ENCODE measurements at regions not wholly inside any gene's neighbourhood (a gene's known extent, or its start where the extent isn't known, plus 50 kb on each side); places are given as distances from the start of the nearest gene placed in this dataset.

DNA sequence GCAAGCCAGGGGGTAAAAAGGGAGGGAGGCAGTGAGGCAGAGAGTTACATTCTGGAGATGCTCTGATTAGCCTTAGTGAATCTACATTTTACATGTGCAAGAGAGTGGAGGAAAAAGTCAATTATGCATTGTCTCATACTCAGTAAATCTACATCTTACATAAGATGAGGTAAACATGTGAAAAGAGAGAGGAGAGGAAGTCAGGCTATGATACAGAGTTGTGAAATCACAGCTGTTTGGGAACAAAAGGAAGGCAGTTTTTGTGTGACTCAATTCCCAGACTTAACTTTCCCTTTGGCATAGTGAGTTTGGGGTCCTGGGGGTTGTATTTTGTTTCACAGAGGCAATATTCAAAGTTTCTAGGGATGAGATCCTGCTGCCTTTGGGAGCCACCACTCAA, 67.8 kb downstream of the GP2 start:
- DNase-seq = peak in 3 of 4 experiments; percentile 11 to 39 (median 26)

DNA sequence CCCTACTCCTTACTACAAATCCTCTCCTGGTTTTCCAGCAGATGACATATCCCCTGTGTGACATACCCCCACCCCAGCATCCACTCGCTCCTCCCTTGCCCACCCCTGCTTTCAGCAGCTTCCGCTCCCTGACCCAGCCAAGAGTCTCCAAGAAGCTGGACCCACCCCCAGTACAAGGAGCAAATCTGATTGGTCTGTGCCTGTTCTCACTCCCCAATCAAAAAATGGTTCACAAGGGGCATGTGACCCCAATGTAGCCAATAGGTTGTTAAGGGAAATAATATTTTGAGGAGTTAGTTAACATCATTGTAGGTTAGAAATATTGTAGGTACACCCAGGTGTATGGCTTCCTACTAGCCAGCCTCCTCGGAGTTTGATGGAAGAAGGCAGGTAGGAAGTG, 70.1 kb downstream of the GP2 start:
- DNase-seq = no peak

DNA sequence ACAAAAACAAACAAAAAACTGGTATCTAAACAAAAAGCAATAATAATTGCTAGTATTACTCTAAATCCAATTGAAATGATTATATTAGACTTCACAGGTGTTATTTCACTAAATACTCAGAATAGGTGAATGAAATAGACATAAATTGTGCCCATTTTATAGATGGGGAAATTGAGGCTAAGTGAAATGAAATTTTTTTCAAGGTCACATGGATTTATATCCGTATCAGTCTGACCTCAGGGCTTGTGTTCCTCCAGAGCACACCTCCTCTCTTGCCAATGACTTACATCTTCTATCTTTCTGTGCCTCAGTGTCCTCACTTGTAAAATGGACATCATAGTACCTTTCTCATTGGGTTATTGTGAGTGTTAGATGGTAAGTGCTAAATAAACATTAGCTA, 72.3 kb downstream of the GP2 start:
- no peak for DNase-seq

DNA sequence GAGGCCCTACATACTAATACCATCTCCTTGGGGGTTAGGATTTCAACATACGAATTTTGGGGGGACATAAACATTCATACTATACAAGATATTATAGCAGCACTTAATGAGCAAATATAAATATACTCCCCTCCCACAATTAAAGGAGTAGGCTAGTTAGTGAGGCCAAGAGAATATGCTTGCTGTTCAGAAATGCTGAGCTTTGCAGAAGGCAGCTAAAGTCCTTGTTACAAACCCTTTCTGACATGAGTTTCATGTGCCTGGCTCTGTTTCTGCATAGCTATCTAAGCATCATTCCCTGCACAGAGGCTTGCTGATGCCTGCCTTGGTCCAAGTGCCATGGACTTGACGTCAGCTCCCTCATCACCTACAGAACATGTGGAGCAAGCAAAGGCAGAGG, 73.5 kb downstream of the GP2 start:
- no peak for DNase-seq

DNA sequence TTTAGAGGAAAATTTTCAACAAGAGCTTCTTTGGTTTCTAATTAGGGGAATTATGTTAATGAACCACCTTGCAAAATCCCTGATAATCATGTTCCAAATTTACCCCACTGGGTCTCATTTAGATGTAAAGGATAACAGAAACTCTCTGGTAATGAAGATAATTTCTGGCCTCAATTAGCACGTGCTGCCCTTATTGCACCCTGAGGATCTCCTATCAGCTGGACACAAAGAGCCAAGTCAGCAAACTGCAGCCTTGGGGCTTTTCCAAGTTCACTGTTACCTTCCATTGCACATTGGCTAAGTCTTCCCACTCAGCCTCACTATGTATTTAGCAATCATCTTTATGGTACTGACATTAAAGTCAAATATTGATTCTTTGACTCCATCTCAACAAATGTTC, 78.1 kb downstream of the GP2 start:
- DNase-seq = no peak

DNA sequence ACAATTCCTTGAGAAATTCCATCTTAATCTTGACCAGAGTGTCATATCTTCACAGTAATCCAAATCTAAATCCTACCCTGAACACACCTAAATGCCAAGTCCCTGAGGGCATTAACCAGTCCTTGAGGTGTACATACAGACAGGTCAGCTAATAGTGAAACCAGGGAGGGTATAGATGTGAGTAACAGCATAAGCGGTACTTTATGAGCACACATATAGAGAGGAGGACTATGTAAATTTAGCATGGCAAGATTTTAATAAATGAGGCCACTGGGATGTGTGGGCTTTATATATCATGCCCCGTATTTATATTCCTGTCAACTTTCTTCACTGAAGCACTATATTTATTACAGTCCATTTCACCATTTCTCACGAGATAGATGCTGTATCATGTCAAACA, 80.2 kb downstream of the GP2 start:
- no peak for DNase-seq

DNA sequence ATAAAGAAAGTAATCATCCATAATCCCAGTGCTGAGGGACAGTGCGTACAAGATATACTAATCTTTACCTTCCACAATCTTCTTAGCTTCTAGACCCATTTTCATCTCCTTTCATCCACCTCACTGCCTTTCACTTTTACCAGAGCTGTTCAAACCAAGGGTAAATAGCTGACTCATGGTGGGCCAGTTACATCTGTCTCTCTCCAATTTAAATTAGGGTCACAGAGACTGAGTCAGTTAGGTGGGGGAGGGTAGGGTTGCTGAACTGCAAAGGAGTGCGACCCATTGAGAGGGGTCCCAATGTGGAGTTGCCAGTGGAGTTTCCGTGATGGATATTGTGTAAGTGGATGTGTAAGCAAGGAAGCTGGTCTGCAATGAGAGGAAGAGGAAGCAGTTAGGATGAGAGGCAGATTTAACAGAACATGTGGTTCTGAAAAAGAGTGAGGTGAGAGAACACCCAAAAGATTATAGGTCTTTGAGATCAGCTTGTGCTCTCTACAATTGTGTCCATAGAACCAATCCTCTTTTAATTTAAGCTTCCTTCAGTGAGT, 83.5 kb downstream of the GP2 start:
- peak in 1 of 4 experiments; percentile 1 for DNase-seq

DNA sequence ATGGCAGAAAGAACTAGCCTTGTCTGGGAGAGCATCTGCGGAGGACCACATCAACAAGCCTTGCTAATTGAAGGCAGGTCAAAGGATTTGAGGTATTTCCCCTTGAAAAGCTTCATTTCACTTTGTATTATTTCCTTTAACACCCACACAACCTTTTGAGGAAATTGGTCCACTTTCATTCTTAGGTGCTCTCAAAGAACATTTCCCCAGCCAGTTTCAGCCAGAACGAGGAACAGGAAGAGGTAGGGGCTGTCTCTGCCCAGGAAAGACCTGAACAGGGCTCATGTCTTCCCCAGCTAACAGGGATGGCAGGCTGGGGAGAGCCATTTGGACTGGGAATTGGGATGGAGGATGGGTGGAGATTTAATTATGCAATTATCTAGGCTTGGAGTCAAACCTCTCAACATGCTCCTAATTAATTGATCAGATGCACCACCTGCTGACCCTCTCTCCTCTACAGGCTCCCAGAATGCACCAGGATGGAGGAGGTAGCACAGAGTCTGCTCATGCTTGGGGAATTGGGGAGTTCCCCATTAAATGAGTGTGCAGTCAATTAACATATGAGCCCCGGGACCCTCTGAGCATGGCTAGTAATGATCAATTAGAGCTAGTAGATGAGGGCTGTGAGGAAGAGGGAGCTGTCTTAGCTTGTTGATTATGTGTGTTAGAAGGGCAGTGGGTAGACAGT, 84.6 kb downstream of the GP2 start:
- DNase-seq = peak in 1 of 4 experiments; percentile 2

DNA sequence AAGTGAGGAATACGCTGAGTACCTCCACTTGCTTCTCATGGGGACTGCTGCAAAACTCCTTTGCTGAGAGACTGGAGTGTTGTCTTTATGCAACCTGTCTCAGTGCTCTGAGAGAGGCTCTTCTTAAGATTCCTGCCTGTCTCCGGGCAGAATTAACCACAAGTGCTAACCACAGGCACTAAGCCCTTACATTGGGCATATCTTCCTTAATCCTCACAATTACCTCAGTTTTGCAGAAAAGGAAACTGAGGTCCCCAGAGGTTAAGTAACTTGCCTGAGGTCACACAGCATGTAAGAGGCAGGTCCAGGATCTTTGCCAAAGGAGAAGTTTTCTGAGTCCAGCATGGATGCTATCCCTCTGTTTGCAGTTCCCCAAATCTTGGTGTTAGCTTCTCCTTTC, 86.0 kb downstream of the GP2 start:
- no peak for DNase-seq

DNA sequence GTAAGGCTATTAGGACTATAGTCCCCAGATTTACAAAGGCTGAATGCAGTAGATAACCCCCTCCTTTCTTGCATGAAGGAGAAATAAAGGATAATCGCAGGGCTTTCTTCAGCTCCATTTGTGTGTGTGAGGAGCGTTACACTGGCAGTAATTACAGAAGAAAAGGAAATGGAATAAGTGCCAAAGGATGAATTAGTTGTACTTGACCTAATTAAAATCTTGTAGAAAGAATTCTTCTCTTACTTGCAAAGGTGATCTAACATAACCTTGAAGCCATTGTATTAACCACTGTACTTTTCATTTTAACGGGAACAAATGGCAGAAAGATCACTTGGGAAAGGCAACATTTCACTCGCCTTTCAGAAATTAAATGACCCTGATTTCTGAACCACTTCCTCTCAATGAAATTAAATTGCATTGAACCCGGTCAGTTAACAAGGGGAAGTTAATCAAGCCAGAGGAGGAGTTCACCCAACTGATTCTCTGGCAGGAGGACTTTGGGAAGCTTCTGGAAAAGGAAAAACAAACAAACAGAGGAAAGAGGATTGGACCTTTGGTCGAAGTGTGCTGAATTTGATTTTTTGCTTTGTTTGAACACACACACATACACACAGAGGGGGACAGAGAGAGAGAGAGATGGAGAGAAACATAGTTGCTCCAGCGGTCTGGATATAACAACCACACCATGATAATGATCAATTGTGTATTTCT, 90.6 kb downstream of the GP2 start:
- no peak for DNase-seq

DNA sequence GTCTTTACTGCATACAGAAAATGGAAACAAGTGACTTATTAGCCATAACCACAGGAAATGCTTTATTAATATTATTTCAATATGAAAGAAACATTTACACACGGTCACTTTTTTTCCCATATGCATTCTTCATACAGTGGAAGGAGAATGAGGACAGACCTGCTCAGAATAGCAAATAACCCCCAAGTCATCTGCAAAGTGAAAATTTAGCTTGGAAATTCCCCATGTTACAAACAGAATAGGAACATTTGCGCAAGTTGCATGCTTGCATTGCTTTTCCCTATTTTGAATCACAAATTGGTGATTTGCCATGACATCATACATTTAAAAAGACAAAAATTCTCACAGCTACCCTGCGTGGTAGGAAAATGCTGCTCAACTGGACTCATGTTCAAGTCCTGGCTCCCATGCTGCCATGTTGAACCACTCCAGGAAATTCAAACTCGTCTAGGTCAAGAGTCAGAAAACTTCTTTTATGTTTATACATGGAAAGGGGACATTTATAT, 102.0 kb downstream of the GP2 start:
- DNase-seq = no peak

DNA sequence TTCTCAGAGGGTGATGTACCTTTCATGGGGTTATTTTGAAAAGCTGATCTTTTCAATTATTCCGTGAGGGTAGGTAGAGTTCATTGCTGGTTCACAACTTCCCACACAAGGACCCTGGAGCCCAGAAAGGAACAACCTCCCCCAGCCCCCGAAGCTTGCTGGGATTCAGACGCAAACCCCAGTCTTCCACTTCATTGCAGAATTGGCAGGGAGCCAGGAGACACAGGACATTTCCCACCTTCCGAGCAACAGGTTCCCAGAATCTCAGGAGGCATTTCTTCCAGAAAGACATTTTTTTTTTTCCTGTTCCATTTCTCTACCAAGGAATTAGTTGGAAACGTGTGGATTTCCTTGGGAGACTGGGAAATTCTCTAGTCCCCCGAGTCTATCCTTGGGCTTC, 106.1 kb downstream of the GP2 start:
- DNase-seq = no peak

DNA sequence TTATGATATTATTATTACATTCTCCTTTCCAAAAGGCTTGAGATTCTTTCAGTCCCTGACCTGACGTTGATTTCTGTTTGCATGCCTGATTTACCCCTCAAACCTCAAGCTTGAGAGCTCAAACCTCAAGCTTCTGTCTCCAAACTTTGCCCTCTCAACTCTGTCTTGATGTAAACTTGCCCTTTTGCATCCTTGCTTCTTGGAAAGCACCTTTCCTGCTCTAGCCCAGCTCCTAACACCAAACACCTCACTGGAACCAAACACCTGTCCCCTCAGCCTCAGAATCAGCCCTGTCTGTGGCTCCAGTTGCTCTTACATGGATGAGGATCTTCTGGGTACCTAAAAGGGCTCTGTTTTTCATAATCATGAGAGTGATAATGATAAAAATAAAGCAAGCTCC, 109.2 kb downstream of the GP2 start:
- DNase-seq = no peak

DNA sequence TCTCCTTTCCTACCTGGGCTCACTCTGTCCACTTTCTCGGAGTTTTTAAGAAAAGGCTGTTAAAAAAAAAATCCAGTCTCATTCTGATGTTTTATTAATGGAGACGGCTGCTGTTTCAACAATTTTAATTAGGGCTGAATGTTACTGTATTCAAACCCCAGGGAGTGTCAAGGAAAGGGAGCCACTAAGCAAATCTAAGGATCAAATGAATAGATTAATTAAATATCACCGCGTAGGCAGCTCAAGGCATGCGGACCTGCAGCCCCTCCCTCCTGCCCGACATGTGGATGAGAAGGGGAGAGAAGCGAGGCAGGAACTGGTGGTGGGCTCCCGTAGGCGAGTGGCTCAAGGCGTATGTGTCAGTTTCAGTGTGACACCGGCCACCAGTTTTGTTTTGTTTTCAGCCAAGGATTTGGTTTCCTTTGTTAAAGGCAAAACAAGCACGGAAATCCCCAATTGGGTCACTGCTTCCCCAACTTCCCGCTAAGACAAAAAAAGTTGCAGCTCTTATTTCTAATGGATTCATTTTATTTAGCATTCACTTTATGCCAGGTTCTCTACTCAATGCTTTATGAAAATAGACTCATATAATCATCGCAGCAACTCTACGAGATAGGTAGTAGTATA, 110.6 kb downstream of the GP2 start:
- DNase-seq = peak in 1 of 4 experiments; percentile 2

DNA sequence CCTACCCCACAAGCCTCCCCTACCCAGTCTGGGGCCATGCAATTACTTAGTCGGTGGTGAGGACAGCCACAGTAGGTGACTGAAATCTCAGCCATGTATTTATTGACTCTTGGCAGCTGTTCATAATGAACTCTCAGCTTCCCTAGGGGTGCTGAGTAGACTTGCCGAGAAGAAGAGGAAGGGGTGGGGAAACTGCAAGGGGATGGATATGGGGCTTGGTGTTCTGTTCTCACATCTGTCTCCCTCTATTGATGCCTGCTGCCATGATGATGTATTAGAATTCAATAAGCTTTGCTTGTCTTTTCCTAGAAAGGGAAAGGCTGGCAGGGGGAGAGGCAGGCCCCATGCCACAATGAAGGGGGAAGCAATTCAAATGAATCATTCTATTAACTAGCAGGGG, 112.9 kb downstream of the GP2 start:
- no peak for DNase-seq

DNA sequence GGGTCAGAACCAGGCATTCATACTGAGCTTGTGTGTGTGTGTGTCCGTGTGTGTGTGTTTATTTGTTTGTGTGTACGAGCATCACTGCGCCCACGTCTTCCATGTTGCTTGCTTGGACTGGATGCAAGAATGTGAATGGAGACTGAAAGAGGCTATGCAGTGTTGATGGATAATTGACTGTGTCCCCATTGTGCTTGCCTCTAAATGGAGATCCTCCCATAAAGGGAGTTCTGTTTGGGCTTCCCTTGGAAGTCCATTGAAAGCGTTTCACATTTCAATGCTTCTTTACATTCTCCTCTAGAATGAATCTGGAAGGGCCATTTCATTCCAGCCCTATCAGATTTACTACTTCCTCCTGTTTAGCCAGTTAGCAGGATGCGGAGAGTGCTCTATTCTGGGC, 124.0 kb downstream of the GP2 start:
- DNase-seq = no peak

DNA sequence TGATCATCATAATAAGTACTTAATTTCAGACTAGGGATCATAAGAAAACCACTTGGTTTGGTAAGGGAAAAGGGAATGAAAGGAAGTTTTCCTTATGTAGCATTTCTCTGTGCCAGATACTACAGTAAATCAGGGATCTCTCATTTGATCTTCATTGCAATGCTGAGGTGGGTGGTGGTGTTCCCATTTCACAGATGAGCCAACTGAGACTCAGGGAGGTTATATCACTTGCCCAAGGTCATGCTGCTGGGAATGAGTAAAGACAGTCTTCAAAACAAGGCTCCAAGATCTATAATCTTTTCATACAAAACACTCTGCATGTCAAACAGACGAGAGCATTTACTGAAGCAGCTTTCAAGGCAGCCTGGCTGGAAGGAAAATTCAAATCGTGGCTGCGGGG, 124.6 kb downstream of the GP2 start:
- DNase-seq = no peak

DNA sequence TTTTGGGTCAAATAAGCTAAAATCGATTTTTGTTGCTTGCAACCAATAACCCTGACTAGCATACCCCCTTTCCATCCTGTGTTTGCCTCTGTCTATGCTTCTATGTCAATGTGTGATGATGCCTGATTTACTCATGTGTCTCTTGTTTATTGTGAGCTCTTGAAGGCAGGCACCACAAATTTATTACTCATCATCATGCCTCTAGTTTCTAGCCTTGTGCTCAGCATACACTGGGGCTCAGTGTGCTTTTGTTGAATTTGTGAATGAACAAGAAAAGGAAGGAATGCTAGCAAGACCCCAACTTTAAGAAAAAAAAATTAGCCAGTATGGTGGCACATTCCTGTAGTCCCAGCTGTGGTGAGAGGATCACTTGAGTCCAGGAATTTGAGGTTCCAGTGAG, 119.1 kb upstream of the GPR139 start:
- no peak for DNase-seq

DNA sequence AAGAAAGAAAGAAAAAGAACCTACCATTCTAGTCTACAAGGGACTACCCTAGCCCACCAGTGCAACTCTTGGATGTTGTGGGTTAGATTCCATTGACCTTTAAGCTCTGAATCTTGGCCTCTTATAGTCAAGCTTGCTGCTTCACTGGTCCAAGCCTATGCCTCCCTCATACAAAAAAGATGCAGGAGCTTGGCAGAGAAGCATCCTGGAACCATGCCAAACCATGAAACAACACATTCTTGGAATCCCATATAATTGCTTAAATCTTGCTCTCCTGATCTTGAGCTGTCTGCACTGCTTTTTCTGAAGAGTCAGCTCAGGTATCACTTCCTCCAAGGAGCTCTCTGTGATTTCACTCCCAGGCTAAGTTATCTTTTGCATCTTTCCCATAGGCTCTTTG, 117.9 kb upstream of the GPR139 start:
- DNase-seq = no peak

DNA sequence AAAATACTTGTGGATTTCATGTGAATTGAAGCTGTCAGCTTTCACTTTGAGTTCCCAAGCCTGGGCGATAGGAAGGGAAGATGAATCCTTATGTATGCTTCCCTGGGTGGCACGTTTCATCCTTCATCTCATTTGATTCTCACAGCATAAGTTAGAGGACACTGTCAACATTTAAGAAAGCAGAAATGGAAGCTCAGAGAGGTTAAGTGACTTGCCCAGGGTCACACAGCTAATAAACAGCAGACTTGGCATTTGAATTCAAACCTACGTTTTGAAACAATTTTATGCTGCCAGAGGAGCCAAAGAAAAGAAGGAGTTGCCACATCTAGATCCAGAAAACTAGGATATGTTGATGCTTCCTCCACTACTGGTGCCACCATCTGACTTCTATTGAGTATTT, 108.3 kb upstream of the GPR139 start:
- DNase-seq = no peak

DNA sequence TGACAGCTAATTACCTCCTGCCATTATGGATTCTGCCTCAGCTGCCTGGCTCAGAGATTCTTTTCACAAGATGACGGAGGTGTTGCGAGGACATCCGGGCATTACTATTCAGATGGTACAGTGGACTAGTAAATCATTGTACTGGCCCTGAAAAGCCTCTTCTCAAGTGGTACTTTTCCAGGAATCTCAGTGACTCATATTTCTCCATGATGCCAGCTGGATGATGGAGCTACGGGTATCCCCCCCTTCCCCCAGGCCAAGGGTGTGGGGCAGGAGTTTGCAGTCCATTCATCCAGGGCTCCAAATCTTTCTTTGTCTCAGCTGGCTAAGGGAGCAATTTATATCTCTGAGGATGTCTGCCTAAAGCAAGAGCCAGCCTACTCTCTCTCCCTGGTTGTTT, 107.7 kb upstream of the GPR139 start:
- DNase-seq = no peak

DNA sequence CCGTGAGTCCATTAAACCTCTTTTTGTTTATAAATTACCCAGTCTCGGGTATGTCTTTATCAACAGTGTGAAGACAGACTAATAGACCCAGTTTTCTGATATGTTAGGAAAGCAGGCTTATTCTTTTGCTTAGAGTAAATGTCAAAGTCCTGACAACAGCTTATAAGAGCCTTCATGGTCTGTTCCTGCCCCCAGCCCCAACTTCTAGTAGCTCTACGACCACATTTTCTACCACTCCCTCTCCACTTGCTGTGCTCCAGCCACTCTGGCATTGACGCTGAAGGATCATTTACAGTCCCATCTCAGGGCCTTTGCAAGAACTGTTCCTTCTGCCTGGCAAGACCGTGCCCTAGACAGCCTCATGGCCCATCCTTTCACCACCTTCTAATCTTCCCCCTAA, 104.6 kb upstream of the GPR139 start:
- no peak for DNase-seq

DNA sequence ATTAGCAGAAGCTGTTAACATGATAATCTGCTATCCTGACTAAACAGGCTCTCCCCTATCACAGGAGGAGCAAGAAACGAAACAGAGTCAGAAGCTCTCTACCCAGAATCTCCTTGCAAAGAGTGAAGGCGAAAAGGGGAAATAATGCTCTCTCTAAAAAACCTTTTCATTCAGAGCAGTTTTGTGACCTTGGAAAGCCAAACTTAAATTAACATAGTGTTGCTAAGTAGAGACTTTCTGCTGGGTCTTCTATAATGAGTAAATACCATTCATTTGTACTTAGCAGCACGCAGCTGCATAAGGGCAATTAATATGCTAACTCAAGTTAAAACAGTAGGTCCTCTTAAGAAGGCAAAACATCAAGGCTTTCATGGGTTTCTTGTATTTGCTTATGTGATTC, 101.7 kb upstream of the GPR139 start:
- DNase-seq = no peak

DNA sequence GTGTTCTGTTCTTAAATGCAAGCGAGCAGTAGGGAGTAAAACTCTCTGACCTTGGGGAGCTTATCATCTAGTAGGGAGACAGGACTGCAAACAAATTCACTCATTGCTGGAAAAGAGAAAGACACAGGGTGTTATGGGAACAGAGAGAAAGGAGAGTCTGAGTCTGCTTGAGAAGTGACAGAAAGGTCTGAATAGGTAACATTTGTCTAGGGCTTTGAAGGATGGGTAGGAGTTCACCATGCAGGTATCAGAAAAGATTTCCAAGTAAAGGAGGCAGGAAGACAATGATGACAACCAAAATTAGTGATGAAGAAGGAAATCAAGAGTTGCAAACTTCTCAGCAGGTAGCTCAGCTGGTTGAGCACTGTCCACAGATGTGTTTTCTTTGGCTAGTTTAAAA, 93.6 kb upstream of the GPR139 start:
- DNase-seq = no peak
